ENCODE measurements at regions not wholly inside any gene's neighbourhood (a gene's known extent, or its start where the extent isn't known, plus 50 kb on each side); places are given as distances from the start of the nearest gene placed in this dataset.

DNA sequence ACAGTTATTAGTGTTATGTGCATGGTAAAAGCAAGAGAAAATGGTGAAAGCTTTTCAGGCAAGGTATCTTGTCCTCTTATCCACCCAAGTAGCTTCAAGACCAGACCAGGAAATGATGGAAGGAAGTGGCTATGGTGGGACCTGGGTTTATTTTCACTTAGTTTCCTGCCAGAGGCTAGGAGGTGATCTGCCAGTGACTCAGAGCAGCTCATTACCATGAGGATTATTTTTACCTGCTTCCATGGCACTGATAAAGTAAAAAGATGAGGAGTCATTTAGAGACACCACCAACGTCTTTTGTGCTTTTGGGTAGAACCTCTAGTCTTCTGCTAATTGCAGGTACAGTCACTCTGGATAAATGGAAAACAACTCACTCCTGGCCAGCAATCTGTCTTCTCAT is 339.9 kb upstream of the KIRREL3 start:
- ChIA-PET POLR2A (no interaction called here), CTCF (no interaction called here)
- Mint-ChIP-seq H3K4me3 (no peak overlapping the region), H3K9me3 (ENCODE audit: low read depth) (peaks cover 2% of the 10 kb centered on the region), H3K36me3 (ENCODE audit: low read depth) (no peaks in the 10 kb centered on the region), H3K27ac (no peak overlapping the region), H3K4me1 (no peaks in the 10 kb centered on the region), H3K27me3 (peaks cover 1% of the 10 kb centered on the region)
- ATAC-seq (no peak), DNase-seq (no peak)
- intact Hi-C loops (cut with DNase I, micrococcal nuclease), result loop anchor here in 1 of 2 experiments (10.0 kb wide), 1 partner anchor 1036 kb away; the partner anchor contains the start of gene DCPS

DNA sequence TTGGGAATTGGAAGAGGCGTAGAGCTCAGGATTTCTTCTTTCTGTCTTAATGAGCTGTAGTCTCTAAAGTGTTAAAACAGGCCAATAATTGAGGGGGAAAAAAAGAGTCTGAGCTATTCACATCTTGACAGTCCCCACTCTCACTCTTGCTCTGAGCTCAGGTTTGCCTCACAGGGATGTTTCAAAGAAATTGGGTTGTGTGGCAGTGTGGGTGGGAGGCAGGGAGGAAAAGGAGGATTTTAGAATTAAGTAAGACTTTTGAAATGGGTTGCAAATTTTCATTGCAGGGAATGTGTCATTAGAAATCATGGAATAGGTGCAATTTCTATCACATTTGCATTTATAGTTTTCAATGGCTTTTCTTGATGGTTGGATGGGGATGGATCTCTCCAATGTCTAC is 338.8 kb upstream of the KIRREL3 start:
- Mint-ChIP-seq H3K4me3 (no peak overlapping the region), H3K9me3 (ENCODE audit: low read depth) (peaks cover 5% of the 10 kb centered on the region), H3K4me1 (no peaks in the 10 kb centered on the region), H3K27me3 (no peaks in the 10 kb centered on the region), H3K27ac (no peak overlapping the region), H3K36me3 (ENCODE audit: low read depth) (no peaks in the 10 kb centered on the region)
- ATAC-seq (no peak), DNase-seq (no peak)
- ChIA-PET POLR2A (no interaction called here), CTCF (no interaction called here)
- intact Hi-C loops (cut with DNase I, micrococcal nuclease), result no loop called here

DNA sequence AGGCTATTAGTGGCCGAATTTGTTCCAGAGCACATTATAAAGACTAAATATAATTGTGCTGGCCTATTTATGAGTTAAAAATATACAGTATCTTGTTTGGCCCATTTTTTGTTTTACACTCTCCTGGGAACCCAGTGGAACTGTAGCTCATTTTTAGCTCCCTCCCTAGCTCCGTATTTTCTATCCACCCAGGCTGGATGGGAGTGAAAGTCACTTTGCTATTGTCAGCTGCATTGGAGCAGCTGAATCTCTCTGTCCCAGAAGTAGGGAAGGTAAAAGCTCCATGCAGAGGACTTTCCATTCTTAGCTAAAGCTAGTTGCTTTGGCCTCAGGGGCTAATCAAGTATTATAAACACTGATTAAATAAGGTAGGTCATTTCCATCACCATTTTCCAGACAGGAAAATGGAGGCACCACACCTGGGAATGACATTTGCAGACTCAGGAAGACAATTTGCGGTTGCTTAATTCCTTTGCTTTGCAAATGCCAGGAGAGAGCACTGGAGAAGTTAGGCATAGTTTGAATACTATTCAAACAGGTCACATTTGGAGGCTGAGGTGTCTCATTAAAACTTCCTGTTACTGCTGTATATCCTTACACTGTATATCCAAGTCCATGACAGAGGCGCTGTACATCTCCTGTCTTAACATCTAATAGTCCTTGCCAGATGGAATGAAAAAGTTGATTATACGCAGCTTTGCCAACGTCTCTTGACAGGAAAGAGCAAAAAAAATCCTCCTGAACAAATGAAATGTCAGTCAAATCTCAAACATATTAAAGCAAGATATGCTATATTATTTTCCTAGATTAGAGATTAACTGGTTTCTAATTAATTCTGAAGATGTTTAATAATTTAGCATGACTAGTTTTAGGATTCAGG is 338.1 kb upstream of the KIRREL3 start:
- H3K4me3 Mint-ChIP-seq, result no peak overlapping the region
- DNase-seq, result no peak
- no peak overlapping the region for H3K27ac Mint-ChIP-seq
- no peak for ATAC-seq
- intact Hi-C loops (cut with DNase I, micrococcal nuclease), result no loop called here
- ChIA-PET CTCF (interaction anchor here (1.0 kb wide), 1 partner anchor 11 kb away, joined by 3 read pairs; no protein-coding TSS in a partner anchor), POLR2A (no interaction called here)
- H3K36me3 Mint-ChIP-seq (ENCODE audit: low read depth), result no peaks in the 10 kb centered on the region
- H3K4me1 Mint-ChIP-seq, result no peaks in the 10 kb centered on the region
- H3K27me3 Mint-ChIP-seq, result no peaks in the 10 kb centered on the region
- peaks cover 5% of the 10 kb centered on the region for H3K9me3 Mint-ChIP-seq (ENCODE audit: low read depth)

DNA sequence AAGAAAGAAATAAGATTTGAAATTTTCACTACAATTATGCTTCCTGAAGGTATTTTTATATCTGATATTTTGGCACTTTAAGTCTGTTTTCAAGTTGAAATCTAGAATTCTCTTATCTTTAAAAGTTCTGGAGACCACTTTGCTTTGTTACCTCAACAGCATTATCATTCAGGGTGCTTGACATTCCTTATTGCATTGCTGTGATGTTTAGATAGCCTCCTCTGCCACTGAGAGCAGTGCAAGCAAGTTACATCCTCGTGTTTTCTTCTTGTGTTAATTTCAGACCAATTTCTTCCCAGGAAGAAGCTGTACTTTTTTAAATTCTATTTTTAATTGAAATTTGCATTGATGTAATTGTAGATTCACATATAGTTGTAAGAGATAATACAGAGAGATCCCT is 333.9 kb upstream of the KIRREL3 start:
- no peaks in the 10 kb centered on the region for H3K4me1 Mint-ChIP-seq
- no peak for ATAC-seq
- H3K4me3 Mint-ChIP-seq, result no peak overlapping the region
- H3K27ac Mint-ChIP-seq, result no peak overlapping the region
- CTCF ChIA-PET, result interaction anchor here (0.8 kb wide), 1 partner anchor 14 kb away, joined by 3 read pairs; no protein-coding TSS in a partner anchor
- no peaks in the 10 kb centered on the region for H3K27me3 Mint-ChIP-seq
- peaks cover 14% of the 10 kb centered on the region for H3K9me3 Mint-ChIP-seq (ENCODE audit: low read depth)
- intact Hi-C loops (cut with DNase I, micrococcal nuclease), result no loop called here
- no peaks in the 10 kb centered on the region for H3K36me3 Mint-ChIP-seq (ENCODE audit: low read depth)
- POLR2A ChIA-PET, result no interaction called here
- no peak for DNase-seq

DNA sequence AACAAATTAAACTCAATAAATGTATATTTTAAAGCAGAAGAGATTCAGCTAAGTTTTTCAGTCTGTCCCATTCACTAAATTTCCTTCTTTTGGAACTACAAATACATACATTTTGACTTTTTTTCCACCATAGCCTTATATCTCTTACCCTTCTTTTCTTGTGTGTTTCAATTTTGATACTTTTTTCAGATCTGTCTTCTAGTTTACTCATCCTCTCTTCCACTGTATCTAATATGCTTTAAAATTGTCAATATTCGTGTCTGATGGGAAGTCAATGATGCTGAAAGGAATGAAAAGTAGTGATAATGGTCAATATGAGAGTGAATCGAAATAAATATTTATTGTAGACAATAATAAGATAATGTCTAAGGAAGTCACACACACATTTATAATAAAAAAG is 332.3 kb upstream of the KIRREL3 start:
- ChIA-PET CTCF (no interaction called here), POLR2A (no interaction called here)
- ATAC-seq (no peak), DNase-seq (no peak)
- H3K27me3 Mint-ChIP-seq, result no peaks in the 10 kb centered on the region
- H3K9me3 Mint-ChIP-seq (ENCODE audit: low read depth), result peaks cover 14% of the 10 kb centered on the region
- H3K4me3 Mint-ChIP-seq, result no peak overlapping the region
- no peak overlapping the region for H3K27ac Mint-ChIP-seq
- no peaks in the 10 kb centered on the region for H3K36me3 Mint-ChIP-seq (ENCODE audit: low read depth)
- intact Hi-C loops (cut with DNase I, micrococcal nuclease), result no loop called here
- H3K4me1 Mint-ChIP-seq, result no peaks in the 10 kb centered on the region

DNA sequence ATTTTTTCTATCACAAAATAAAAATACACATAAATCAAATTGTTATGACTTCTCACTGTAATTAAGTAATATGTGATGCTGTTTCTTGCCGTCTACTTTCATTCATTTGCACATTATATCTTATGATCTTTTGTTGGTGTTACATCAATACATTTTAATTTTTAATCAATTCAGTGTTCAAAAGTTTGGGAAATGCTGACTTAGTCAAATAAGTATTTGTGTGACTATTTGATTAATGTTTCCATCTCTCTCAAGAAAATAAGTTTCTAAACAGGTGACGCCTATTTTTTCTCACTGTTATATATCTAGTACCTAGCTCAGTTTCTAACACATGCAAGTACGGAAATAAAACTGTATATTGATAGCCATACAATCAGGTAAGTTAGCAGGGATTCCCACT is 329.5 kb upstream of the KIRREL3 start:
- Mint-ChIP-seq H3K9me3 (ENCODE audit: low read depth) (peaks cover 9% of the 10 kb centered on the region), H3K27me3 (no peaks in the 10 kb centered on the region), H3K4me3 (no peak overlapping the region), H3K27ac (no peak overlapping the region), H3K4me1 (no peaks in the 10 kb centered on the region), H3K36me3 (ENCODE audit: low read depth) (no peaks in the 10 kb centered on the region)
- CTCF ChIA-PET, result no interaction called here
- ATAC-seq (no peak), DNase-seq (no peak)
- POLR2A ChIA-PET, result no interaction called here
- intact Hi-C loops (cut with DNase I, micrococcal nuclease), result no loop called here

DNA sequence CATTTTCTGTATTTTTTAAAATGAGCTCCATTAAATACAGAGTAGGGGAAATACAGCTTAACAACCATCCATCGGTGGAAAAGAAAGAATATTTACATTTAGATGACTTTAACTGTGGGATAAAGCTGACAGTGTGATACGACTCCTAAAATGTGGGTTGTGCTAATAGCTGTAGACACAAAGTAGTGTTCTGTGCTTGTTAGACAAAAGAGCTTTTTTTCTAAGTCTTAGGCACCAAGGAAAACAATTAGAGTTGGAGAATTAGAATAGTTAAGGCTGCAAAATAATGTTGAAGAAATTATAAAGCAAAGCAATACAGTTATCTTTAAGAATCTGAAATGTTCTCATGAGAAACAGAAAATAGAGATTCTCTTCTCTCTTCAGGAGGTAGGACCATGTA is 307.7 kb upstream of the KIRREL3 start:
- no peaks in the 10 kb centered on the region for H3K4me1 Mint-ChIP-seq
- no peaks in the 10 kb centered on the region for H3K36me3 Mint-ChIP-seq (ENCODE audit: low read depth)
- peaks cover 2% of the 10 kb centered on the region for H3K27me3 Mint-ChIP-seq
- intact Hi-C loops (cut with DNase I, micrococcal nuclease), result no loop called here
- no peaks in the 10 kb centered on the region for H3K9me3 Mint-ChIP-seq (ENCODE audit: low read depth)
- ChIA-PET CTCF (interaction anchor here (1.2 kb wide), 1 partner anchor 42 kb away, joined by 4 read pairs; no protein-coding TSS in a partner anchor), POLR2A (no interaction called here)
- H3K4me3 Mint-ChIP-seq, result no peak overlapping the region
- no peak overlapping the region for H3K27ac Mint-ChIP-seq
- no peak for ATAC-seq
- no peak for DNase-seq

DNA sequence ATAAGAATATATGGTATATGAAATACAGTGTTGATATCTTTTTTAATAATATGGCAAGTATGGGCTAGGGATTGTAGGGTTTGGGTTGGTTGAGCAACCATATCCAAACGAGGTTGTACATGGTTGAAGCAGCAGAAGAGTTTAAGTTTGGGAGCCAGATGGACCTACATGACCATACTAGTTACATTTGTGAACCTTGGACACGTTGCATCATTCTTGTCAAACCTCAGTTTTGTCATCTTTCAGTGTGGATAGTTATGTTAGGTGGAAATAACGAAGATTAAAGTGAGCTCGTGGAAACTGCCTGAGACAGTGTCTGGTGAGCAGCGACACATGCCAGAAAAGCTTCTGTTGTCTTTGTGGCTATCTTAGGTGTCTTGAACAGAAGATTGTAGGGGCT is 307.1 kb upstream of the KIRREL3 start:
- Mint-ChIP-seq H3K4me1 (no peaks in the 10 kb centered on the region), H3K27ac (no peak overlapping the region), H3K9me3 (ENCODE audit: low read depth) (no peaks in the 10 kb centered on the region), H3K27me3 (peaks cover 2% of the 10 kb centered on the region), H3K4me3 (no peak overlapping the region), H3K36me3 (ENCODE audit: low read depth) (no peaks in the 10 kb centered on the region)
- intact Hi-C loops (cut with DNase I, micrococcal nuclease), result no loop called here
- CTCF ChIA-PET, result no interaction called here
- DNase-seq (no peak), ATAC-seq (no peak)
- POLR2A ChIA-PET, result no interaction called here

DNA sequence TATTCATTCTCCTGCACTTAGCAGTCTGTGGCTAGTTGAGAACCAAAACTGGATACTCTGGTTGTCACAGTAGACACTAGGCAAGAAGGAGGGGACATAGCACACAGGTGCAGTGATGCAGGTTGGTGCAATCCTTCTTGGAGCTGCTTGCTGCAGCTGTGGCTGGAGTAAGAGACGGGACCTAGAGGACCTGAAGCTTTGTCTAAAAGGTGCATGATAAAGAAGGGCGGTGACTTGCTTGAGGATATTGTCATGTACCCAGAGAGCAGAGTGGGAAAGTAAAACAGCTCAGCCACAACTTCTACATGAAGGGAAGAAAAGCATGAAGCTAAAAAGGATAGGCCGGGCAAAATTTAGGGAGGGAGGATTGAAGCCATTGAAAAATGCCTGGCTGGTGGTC is 304.1 kb upstream of the KIRREL3 start:
- Mint-ChIP-seq H3K36me3 (ENCODE audit: low read depth) (no peaks in the 10 kb centered on the region), H3K9me3 (ENCODE audit: low read depth) (no peaks in the 10 kb centered on the region), H3K4me3 (no peak overlapping the region), H3K27ac (no peak overlapping the region), H3K4me1 (no peaks in the 10 kb centered on the region), H3K27me3 (peaks cover 2% of the 10 kb centered on the region)
- POLR2A ChIA-PET, result no interaction called here
- no peak for DNase-seq
- CTCF ChIA-PET, result no interaction called here
- ATAC-seq, result no peak
- intact Hi-C loops (cut with DNase I, micrococcal nuclease), result no loop called here

DNA sequence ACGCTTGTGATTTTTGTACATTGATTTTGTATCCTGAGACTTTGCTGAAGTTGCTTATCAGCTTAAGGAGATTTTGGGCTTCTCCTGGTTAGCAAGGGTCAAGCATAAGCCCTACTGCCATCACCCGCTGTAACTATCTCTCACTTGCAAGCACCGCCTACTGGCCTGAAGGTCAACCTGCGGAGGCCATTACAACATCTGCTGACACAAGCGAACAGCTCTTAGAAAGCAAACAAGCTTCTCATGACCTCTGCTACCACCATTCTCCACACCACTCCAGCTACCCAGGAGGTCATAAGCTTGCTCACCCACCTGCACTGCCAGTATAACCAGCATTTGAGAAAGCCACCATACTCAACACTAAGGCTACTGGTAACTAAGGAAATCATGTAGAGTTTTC is 288.4 kb upstream of the KIRREL3 start:
- H3K27ac Mint-ChIP-seq, result no peak overlapping the region
- no peaks in the 10 kb centered on the region for H3K27me3 Mint-ChIP-seq
- ATAC-seq (no peak), DNase-seq (no peak)
- H3K4me1 Mint-ChIP-seq, result no peaks in the 10 kb centered on the region
- no peak overlapping the region for H3K4me3 Mint-ChIP-seq
- H3K36me3 Mint-ChIP-seq (ENCODE audit: low read depth), result no peaks in the 10 kb centered on the region
- ChIA-PET CTCF (no interaction called here), POLR2A (no interaction called here)
- intact Hi-C loops (cut with DNase I, micrococcal nuclease), result no loop called here
- H3K9me3 Mint-ChIP-seq (ENCODE audit: low read depth), result peaks cover 12% of the 10 kb centered on the region

DNA sequence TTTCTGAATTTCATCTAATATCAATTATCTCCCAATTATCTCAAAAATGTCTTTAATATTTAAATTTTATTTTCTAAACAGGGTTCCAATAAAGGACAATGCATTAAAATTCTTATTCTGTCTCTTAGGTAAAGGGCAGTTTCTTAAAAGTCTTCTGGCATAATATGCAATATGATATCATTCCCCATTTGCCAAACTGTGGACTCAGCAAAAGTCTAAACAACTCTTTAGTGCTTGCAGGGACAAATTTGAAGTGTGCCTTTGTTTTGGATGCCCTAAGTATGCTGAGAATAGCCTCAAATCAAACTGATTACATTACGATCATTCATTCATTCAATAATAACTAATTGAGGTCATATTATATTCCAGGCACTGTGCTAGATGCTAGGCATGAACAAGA is 281.0 kb upstream of the KIRREL3 start:
- ChIA-PET POLR2A (no interaction called here), CTCF (no interaction called here)
- DNase-seq (no peak), ATAC-seq (no peak)
- intact Hi-C loops (cut with DNase I, micrococcal nuclease), result no loop called here
- H3K36me3 Mint-ChIP-seq (ENCODE audit: low read depth), result no peaks in the 10 kb centered on the region
- H3K27me3 Mint-ChIP-seq, result no peaks in the 10 kb centered on the region
- no peaks in the 10 kb centered on the region for H3K9me3 Mint-ChIP-seq (ENCODE audit: low read depth)
- no peaks in the 10 kb centered on the region for H3K4me1 Mint-ChIP-seq
- no peak overlapping the region for H3K4me3 Mint-ChIP-seq
- H3K27ac Mint-ChIP-seq, result no peak overlapping the region

DNA sequence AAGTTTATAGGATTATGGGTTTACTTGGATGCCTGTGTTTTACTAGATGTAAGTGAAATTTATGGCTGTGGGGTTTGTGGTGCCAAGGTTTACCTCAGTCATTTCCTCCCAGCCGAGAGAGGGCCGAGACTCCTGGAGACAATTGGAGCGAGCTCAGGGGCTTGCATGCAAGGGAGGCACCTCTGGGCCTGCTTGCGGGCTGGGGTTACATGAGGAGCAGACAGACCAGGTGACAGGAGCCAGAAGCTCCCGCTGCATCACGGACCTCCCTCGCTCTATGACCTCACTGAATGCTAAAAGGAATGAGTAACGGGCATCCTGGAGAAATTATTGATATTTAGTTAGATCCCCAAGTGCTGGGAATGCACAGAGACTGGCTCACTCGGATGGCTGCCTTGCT is 275.2 kb upstream of the KIRREL3 start:
- no peaks in the 10 kb centered on the region for H3K4me1 Mint-ChIP-seq
- ATAC-seq (no peak), DNase-seq (no peak)
- peaks cover 4% of the 10 kb centered on the region for H3K27me3 Mint-ChIP-seq
- intact Hi-C loops (cut with DNase I, micrococcal nuclease), result no loop called here
- no peaks in the 10 kb centered on the region for H3K36me3 Mint-ChIP-seq (ENCODE audit: low read depth)
- H3K27ac Mint-ChIP-seq, result no peak overlapping the region
- POLR2A ChIA-PET, result no interaction called here
- CTCF ChIA-PET, result no interaction called here
- no peaks in the 10 kb centered on the region for H3K9me3 Mint-ChIP-seq (ENCODE audit: low read depth)
- no peak overlapping the region for H3K4me3 Mint-ChIP-seq

DNA sequence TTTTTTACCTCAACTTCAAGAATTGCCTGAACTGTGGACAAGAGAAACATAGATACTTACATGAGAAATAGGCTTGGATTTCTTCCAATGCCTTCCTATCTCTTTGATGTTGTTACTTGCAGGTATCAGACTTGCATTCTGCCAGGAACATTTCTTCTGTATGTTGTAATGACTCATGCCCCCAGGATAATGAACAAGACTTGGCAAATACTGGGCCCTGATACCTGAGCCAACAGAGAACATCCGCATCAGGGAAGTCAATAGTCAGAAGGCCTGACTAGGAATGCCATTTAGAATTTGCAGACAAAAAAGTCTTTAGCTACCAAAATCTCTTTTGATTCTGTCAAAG is 273.7 kb upstream of the KIRREL3 start:
- ATAC-seq, result no peak
- Mint-ChIP-seq H3K27ac (no peak overlapping the region), H3K4me1 (no peaks in the 10 kb centered on the region), H3K9me3 (ENCODE audit: low read depth) (no peaks in the 10 kb centered on the region), H3K4me3 (no peak overlapping the region), H3K27me3 (peaks cover 4% of the 10 kb centered on the region), H3K36me3 (ENCODE audit: low read depth) (no peaks in the 10 kb centered on the region)
- ChIA-PET CTCF (no interaction called here), POLR2A (no interaction called here)
- DNase-seq, result no peak
- intact Hi-C loops (cut with DNase I, micrococcal nuclease), result no loop called here
